Mesenchymal stem cell (in vitro differentiated cells and primary cell): ENCODE measurements at regions not wholly inside any gene's neighbourhood (a gene's known extent, or its start where the extent isn't known, plus 50 kb on each side); places are given as distances from the start of the nearest gene placed in this dataset.

Experiments
- DNase-seq: peaks from one replicate; pipeline ENCODE4 v3.0.0-alpha.2; 2013
- H2AFZ ChIP-seq: one replicate; pipeline ENCODE4 v1.6.1; 2013; ENCODE audit warnings: low read depth, mild to moderate bottlenecking, control low read depth, inconsistent platforms, low read length, moderate library complexity
- H2AK5ac ChIP-seq: 2 replicates; pipeline ENCODE4 v1.6.1; 2013; ENCODE audit warnings: low read length, moderate library complexity, mild to moderate bottlenecking, inconsistent platforms; ENCODE audit not compliant: severe bottlenecking
- H2BK120ac ChIP-seq: one replicate; pipeline ENCODE4 v1.6.1; 2013; ENCODE audit warnings: low read depth, mild to moderate bottlenecking, inconsistent platforms, low read length, moderate library complexity
- H2BK12ac ChIP-seq, 2 experiments: one replicate each; pipeline ENCODE4 v1.6.1; 2013; ENCODE audit warnings: inconsistent platforms in 2 of 2, low read length in 2 of 2, mild to moderate bottlenecking in 2 of 2, moderate library complexity in 2 of 2, control low read depth in 1 of 2
- H2BK15ac ChIP-seq: one replicate; pipeline ENCODE4 v1.6.1; 2013; ENCODE audit warnings: mild to moderate bottlenecking, low read depth, inconsistent platforms; ENCODE audit not compliant: poor library complexity, severe bottlenecking
- H2BK5ac ChIP-seq: 2 replicates; pipeline ENCODE4 v1.6.1; 2013; ENCODE audit warnings: low read depth, mild to moderate bottlenecking, low read length, control low read depth, inconsistent platforms; ENCODE audit not compliant: poor library complexity, severe bottlenecking
- H3K14ac ChIP-seq, 2 experiments: one replicate each; pipeline ENCODE4 v1.6.1; 2013; ENCODE audit warnings: inconsistent platforms in 2 of 2, low read length in 2 of 2, control low read depth in 1 of 2, mild to moderate bottlenecking in 1 of 2, moderate library complexity in 1 of 2
- H3K18ac ChIP-seq, 2 experiments: one replicate each; pipeline ENCODE4 v1.6.1; 2013; ENCODE audit warnings: inconsistent platforms in 2 of 2, low read length in 2 of 2, control low read depth in 1 of 2, low read depth in 1 of 2, mild to moderate bottlenecking in 1 of 2
- H3K23ac ChIP-seq, 2 experiments: one replicate each; pipeline ENCODE4 v1.6.1; 2013; ENCODE audit warnings: inconsistent platforms in 2 of 2, low read length in 2 of 2, mild to moderate bottlenecking in 2 of 2, moderate library complexity in 2 of 2, control low read depth in 1 of 2
- H3K27ac ChIP-seq: 2 replicates; pipeline ENCODE4 v1.5.1; 2013; ENCODE audit warnings: mild to moderate bottlenecking, moderate library complexity, low read length, control low read depth, inconsistent platforms; ENCODE audit not compliant: poor library complexity, severe bottlenecking
- H3K27me3 ChIP-seq, 2 experiments: 2 replicates each; pipeline versions ENCODE4 v1.6.1 to v1.7.0; 2013; ENCODE audit warnings: low read length in 2 of 2, mild to moderate bottlenecking in 2 of 2, moderate library complexity in 2 of 2, control low read depth in 1 of 2, inconsistent platforms in 1 of 2; ENCODE audit not compliant: control insufficient read depth in 1 of 2, insufficient read depth in 1 of 2
- H3K36me3 ChIP-seq, 2 experiments: 2 replicates each; pipeline versions ENCODE4 v1.6.1 to v1.7.0; 2013; ENCODE audit warnings: low read length in 2 of 2, control low read depth in 1 of 2, inconsistent platforms in 1 of 2, low read depth in 1 of 2, mild to moderate bottlenecking in 1 of 2; ENCODE audit not compliant: insufficient read depth in 2 of 2, control insufficient read depth in 1 of 2
- H3K4ac ChIP-seq, 2 experiments: one replicate each; pipeline ENCODE4 v1.6.1; 2013; ENCODE audit warnings: inconsistent platforms in 2 of 2, low read length in 2 of 2, mild to moderate bottlenecking in 2 of 2, moderate library complexity in 2 of 2, control low read depth in 1 of 2, low read depth in 1 of 2
- H3K4me1 ChIP-seq: 2 replicates; pipeline ENCODE4 v1.6.1; 2013; ENCODE audit warnings: low read depth, low read length, control low read depth; ENCODE audit not compliant: control insufficient read depth, insufficient read depth
- H3K4me2 ChIP-seq: 2 replicates; pipeline ENCODE4 v1.6.1; 2013; ENCODE audit warnings: low read length, mild to moderate bottlenecking, inconsistent platforms; ENCODE audit not compliant: poor library complexity, severe bottlenecking
- H3K4me3 ChIP-seq, 2 experiments: 2 replicates each; pipeline versions ENCODE4 v1.5.1 to v1.7.0; 2013; ENCODE audit warnings: low read length in 2 of 2, mild to moderate bottlenecking in 2 of 2, control low read depth in 1 of 2, low read depth in 1 of 2; ENCODE audit not compliant: insufficient read depth in 1 of 2
- H3K79me1 ChIP-seq: replicated peaks from 2 replicates; pipeline ENCODE4 v1.6.1; 2013; ENCODE audit warnings: mild to moderate bottlenecking, control low read depth, low read length, inconsistent platforms; ENCODE audit not compliant: poor library complexity, severe bottlenecking
- H3K9ac ChIP-seq: 2 replicates; pipeline ENCODE4 v1.7.0; 2013; ENCODE audit warnings: mild to moderate bottlenecking, low read length, moderate library complexity
- H3K9me3 ChIP-seq: 2 replicates; pipeline ENCODE4 v1.7.0; 2013; ENCODE audit warnings: mild to moderate bottlenecking, low read length; ENCODE audit not compliant: control insufficient read depth
- H4K8ac ChIP-seq: one replicate; pipeline ENCODE4 v1.6.1; 2013; ENCODE audit warnings: inconsistent platforms, mild to moderate bottlenecking, low read length, moderate library complexity
- H4K91ac ChIP-seq: one replicate; pipeline ENCODE4 v1.6.1; 2013; ENCODE audit warnings: mild to moderate bottlenecking, low read length, inconsistent platforms
- WGBS: methylation state at CpG from one replicate; pipeline ENCODE4 v1.1.7; 2013; ENCODE audit warnings: mixed read lengths; 5-methylcytosine and 5-hydroxymethylcytosine counted together

DNA sequence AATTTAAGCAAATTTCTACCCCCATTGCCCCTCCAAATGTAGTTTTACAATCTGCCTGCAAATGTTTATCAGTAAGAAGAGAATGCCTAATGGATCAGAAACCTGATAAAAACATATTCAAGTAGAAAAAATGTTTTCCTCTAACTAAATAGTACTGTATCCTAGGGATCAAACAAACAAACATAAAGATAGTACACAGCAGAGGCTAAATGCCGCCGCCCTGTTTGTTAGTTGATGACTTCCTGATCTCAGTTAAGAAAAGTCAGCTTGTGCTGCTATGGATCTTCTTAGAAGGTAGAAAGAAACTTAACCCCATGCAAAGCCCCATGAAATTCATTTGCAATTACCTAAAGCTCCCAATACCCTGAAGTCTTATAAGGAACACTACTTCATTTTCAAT, 387.3 kb upstream of the THBS1 start:
- no peak overlapping the region for H2BK120ac ChIP-seq
- H2BK12ac ChIP-seq: no peak overlapping the region
- no peak overlapping the region for H3K9ac ChIP-seq
- no peak overlapping the region for H2BK15ac ChIP-seq
- no peak overlapping the region for H3K4me3 ChIP-seq
- no peaks in the 10 kb centered on the region for H3K27me3 ChIP-seq
- H3K18ac ChIP-seq: no peak overlapping the region
- H3K36me3 ChIP-seq: no peaks in the 10 kb centered on the region
- H3K79me1 ChIP-seq: no peaks in the 10 kb centered on the region
- H4K91ac ChIP-seq: no peak overlapping the region
- H2BK5ac ChIP-seq: no peak overlapping the region
- no peak overlapping the region for H3K4ac ChIP-seq
- H2AK5ac ChIP-seq: peak overlapping the region; percentile 38
- no peak overlapping the region for H3K14ac ChIP-seq
- peaks cover 5% of the 10 kb centered on the region for H3K4me1 ChIP-seq
- H4K8ac ChIP-seq: no peak overlapping the region
- WGBS: 83% methylated on average over 2 of the region's 2 CpGs
- no peak overlapping the region for H3K4me2 ChIP-seq
- H3K9me3 ChIP-seq: no peaks in the 10 kb centered on the region
- no peak for DNase-seq
- H3K23ac ChIP-seq: no peak overlapping the region
- H3K27ac ChIP-seq: peak overlapping the region; percentile 38
- no peak overlapping the region for H2AFZ ChIP-seq

DNA sequence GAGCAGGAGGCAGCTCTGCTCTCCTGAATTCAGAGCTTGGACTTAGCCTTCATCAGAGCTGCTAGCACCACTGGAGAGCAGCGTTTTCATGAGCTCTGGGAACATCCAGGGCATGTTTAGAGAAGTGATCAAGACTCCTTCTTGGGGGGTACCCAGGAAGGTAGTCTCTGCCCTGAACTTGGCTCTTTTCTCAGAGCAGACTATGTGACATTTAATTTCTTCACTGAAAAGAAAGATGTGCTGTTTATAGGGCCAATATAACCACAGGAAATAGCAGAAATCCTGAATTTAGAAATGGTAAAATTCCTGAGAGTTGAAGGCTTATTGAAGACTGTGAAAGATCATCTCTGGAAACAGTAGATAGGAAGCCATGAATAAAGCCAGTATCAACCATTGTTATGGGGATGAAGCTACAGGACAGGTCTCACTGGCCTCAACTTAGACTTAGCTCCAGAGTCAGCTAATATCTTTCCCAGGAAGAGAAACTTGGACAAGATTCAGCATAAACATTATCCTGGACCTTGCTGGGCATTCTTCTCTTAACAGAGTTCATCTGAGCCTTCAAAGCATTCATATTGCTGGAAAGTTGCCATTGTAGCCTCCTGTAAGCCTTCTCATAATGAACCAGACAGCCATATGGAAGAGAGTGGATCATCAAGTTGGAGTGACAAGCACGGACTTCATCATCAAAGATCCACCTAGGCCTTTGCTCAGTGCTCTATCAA, 386.6 kb upstream of the THBS1 start:
- no peaks in the 10 kb centered on the region for H3K9me3 ChIP-seq
- no peak overlapping the region for H2BK5ac ChIP-seq
- no peak for DNase-seq
- peak overlapping the region; percentile 51 to 76 for H2BK12ac ChIP-seq
- no peak overlapping the region for H3K4me3 ChIP-seq
- H2BK15ac ChIP-seq: peak overlapping the region; percentile 71
- H2AFZ ChIP-seq: no peak overlapping the region
- H3K27ac ChIP-seq: peak overlapping the region; percentile 38
- no peaks in the 10 kb centered on the region for H3K79me1 ChIP-seq
- H3K36me3 ChIP-seq: no peaks in the 10 kb centered on the region
- peak overlapping the region; percentile 11 to 20 for H3K4ac ChIP-seq
- H4K91ac ChIP-seq: no peak overlapping the region
- H2AK5ac ChIP-seq: peak overlapping the region; percentile 89
- H3K4me1 ChIP-seq: peaks cover 5% of the 10 kb centered on the region
- H4K8ac ChIP-seq: peak overlapping the region; percentile 57
- H3K18ac ChIP-seq: peak overlapping the region; percentile 59 to 69
- no peaks in the 10 kb centered on the region for H3K27me3 ChIP-seq
- no peak overlapping the region for H3K9ac ChIP-seq
- WGBS: 100% methylated on average over 2 of the region's 2 CpGs
- H3K14ac ChIP-seq: no peak overlapping the region
- no peak overlapping the region for H3K4me2 ChIP-seq
- H3K23ac ChIP-seq: no peak overlapping the region
- H2BK120ac ChIP-seq: no peak overlapping the region

DNA sequence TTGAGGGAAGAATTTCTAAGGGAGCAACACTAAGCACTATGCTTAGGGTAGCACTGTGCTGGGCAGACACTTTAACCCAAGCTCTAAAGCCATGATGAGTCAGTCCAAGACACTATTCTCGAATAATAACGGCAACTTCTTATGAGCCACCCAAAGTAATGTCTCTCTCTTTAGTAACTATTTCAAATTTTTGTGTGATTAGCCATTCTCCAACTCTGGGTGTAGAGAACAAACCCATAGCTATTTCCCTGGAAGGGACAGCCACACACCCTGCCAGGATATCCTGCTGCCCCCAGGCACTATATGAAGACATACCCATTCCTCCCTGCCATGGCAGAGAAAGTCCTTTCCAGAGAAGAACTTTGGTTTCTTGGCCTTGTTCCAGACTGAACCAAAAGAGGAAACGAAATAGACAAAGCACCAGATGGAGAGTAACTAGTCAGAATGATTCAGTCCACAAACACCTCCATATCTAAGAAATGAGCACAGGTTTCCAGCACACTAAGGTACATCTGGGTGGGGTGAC, 384.9 kb upstream of the THBS1 start:
- no peaks in the 10 kb centered on the region for H3K36me3 ChIP-seq
- no peaks in the 10 kb centered on the region for H3K27me3 ChIP-seq
- H2BK5ac ChIP-seq: no peak overlapping the region
- H3K23ac ChIP-seq: no peak overlapping the region
- no peak overlapping the region for H3K4me2 ChIP-seq
- peaks cover 4% of the 10 kb centered on the region for H3K4me1 ChIP-seq
- H2BK15ac ChIP-seq: no peak overlapping the region
- no peak overlapping the region for H2BK120ac ChIP-seq
- peak overlapping the region; percentile 48 for H3K27ac ChIP-seq
- no peak overlapping the region for H3K9ac ChIP-seq
- 4% methylated on average over 2 of the region's 3 CpGs for WGBS
- no peaks in the 10 kb centered on the region for H3K9me3 ChIP-seq
- DNase-seq: peak; percentile 73
- H3K79me1 ChIP-seq: no peaks in the 10 kb centered on the region
- H3K4me3 ChIP-seq: no peak overlapping the region
- peak overlapping the region in 1 of 2 experiments; percentile 63 for H3K18ac ChIP-seq
- peak overlapping the region; percentile 52 for H2AK5ac ChIP-seq
- H2BK12ac ChIP-seq: peak overlapping the region; percentile 51 to 84
- H3K4ac ChIP-seq: no peak overlapping the region
- peak overlapping the region; percentile 10 for H4K8ac ChIP-seq
- H4K91ac ChIP-seq: no peak overlapping the region
- H2AFZ ChIP-seq: no peak overlapping the region
- H3K14ac ChIP-seq: no peak overlapping the region

DNA sequence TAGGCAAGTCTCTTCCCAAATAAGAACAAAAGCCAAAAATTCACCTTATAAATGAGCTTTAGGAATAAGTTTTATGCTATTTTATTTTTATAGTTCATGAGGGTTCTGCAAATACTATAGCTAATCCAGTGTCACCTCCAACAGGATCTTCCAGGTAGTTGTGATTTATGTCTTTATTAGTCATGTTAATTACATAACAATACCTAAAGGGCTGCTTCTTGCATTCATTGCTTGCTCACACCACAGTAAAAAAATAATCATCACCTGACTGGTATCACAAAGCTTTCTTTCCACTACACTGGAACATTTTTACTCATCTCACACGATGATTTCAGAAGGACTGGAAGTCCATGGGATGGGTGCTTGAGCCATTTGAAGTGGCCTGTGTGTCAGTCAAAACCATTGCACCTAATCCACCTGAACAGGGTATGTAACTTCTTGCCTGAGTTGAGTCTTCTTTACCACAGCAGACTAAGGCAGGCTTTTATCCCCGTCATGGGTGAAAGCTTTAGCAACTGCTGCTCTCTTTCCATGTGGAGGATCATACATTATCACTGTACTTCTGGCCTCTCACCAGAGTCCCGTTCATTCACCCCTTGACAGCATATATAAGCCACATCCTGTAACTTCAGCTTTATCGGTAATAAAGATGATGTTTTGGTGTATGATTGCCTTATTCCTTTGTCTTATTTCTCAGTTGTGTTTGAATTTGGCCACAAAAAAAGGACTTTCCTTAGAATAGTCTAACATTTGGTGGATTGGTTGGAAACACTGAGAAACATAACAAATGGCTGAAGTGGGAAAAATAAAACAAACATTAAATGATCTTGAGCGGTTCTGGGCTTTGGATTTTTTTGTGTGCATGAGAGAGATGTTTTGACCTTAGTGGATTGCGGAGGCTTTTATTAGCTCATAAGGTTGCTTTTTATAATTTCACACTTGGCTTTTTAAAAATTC, 382.6 kb upstream of the THBS1 start:
- no peak for DNase-seq
- no peak overlapping the region for H3K27ac ChIP-seq
- H3K27me3 ChIP-seq: no peaks in the 10 kb centered on the region
- peaks cover 4% of the 10 kb centered on the region for H3K4me1 ChIP-seq
- H2BK120ac ChIP-seq: no peak overlapping the region
- no peak overlapping the region for H3K14ac ChIP-seq
- peak overlapping the region; percentile 45 for H4K8ac ChIP-seq
- H2BK15ac ChIP-seq: no peak overlapping the region
- no peak overlapping the region for H2AK5ac ChIP-seq
- H2BK5ac ChIP-seq: no peak overlapping the region
- no peak overlapping the region for H3K23ac ChIP-seq
- H2BK12ac ChIP-seq: peak overlapping the region; percentile 31 to 75
- H3K18ac ChIP-seq: peak overlapping the region in 1 of 2 experiments; percentile 33
- no peak overlapping the region for H3K4me2 ChIP-seq
- H3K9me3 ChIP-seq: no peaks in the 10 kb centered on the region
- 85% methylated on average over 4 of the region's 6 CpGs for WGBS
- peak overlapping the region; percentile 41 for H4K91ac ChIP-seq
- H3K4ac ChIP-seq: no peak overlapping the region
- no peaks in the 10 kb centered on the region for H3K79me1 ChIP-seq
- H3K9ac ChIP-seq: no peak overlapping the region
- no peak overlapping the region for H2AFZ ChIP-seq
- H3K36me3 ChIP-seq: no peaks in the 10 kb centered on the region
- H3K4me3 ChIP-seq: no peak overlapping the region
